NOMO-1 treated with DMSO at 0.1 percent for 48 hours (cell line): ENCODE measurements at regions not wholly inside any gene's neighbourhood (a gene's known extent, or its start where the extent isn't known, plus 50 kb on each side); places are given as distances from the start of the nearest gene placed in this dataset.
"Not testable (repeated sequence)": the region's sequence is repeated elsewhere in the genome, so short reads cannot be mapped to it uniquely, and the experiment has no call there.

ENCODE experiments used
- DNase-seq: peaks from one replicate; lab custom pipeline; 2025; ENCODE audit not compliant: unreplicated experiment; lab: John Stamatoyannopoulos, UW

DNA sequence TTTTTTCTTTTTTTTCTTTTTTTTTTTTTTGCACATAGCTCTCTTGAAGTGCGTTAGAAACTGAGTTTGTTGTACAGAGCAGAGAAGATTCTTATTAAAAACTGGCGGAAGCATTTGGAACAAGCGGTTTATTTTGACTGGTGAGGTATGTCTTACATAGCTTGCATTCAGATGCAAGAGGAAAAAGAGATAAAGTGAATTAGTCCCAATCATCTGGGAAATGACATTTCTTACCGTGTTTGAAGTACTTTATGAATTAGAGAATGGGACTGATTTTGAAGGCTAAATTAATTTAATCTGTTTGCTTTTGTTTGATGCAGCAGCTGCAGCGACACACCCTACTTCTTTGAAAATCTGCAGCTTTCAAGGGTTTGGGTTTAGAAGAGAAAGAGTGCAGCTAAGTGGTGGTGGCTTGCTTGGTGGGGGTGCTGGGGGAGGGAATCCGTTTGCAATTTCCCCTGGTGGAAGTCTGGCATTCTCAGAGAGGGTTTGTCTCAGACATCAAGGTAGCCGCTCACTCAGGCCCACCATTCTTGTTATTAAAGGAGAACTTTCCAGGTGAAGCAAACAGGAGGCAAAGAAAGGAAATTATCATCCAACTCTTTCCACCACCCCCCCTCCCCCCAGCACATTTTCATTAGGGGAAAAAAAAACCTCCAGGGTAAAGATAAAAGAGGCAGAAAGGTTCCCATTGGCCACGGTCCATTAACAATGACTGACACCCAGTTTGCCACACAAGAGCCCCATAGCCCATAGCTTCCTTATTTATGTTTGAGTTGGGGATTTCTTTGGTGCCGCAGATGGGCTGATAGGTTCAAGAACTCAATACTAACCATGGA lies 231.7 kb downstream of the SKIDA1 start:
- no peak for DNase-seq

DNA sequence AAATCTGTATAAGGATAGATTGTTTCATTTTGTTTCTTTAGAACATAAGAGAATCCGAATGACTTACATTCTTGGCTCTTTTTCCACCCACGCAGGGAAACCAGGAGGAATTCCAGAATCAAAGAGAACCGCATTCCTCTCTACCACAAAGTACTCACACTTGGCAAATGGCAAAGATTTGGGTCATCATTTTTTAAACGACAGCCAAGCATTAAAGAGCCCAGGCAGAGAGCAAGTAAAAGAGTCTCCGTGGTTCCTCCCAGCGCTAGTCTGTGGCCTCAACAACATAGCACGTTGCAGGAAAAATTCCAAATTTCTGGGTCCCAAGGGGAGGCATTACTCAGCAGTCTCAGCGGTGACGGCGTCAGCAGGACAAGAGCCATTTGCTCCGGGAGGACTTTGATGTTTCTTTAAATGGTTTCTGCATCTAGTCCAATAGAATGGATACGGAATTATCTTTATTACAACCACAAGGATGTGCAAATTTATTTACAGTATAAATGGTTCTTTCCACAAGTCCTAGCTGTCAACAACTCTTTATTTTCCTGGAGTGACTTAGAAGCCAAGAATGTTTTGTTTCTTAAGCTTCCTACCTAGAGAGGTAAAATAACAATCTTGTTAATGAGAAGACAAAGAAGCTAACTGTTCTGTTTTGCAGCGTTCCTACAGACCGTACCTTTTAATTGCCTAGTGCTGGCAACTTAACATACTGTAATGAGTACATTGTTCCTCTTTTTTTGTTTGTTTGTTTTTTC lies 232.5 kb downstream of the SKIDA1 start:
- DNase-seq, result peak; percentile 61

DNA sequence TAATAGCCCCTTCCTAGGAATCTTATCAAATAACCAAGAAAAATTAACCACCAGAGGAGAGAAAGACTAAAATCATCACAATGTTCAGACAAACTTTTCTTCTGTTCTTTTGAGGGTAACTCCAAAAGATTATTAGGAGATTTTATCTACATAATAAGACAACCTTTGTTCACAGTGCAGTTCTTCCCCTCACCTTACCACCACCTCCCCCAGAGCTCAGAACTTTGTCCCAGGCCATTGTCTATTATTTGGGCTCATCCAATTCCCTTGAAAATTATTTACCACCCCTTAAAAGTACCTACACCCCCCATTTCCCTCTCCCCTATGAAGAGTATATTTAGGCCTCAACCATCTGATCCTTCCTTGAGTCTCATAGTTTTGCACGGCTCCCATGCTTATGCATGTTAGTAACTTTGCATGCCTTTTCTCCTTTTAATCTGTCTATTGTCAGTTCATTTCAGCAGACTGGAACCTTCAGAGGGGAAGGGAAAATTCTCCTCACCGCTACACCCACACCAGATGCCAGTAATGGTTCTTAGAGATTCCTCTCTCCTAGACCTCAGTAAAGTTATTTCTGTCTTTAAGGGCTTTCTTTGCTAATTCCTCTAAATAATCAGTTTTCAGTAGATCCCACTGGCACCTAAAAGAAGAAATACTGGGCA lies 234.9 kb downstream of the SKIDA1 start:
- no peak for DNase-seq

DNA sequence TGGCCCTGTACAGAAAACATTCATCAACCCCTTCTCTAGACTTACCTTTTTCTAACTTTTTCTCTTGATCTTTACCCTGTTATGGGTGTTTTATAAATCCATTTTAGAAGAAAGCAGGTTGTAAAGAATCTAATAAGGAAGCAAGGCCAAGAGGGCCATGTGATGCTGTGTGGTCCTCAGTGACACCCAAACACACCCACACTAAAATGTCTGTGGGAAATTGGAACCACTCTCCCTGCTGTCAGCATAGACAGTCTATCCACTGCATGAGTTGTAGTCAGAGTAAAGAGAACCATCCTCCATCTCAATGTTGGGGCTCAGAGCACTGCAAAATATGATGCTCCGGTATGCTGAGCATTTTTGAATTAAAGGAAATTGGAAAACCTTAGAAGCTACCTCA lies 235.5 kb downstream of the SKIDA1 start:
- no peak for DNase-seq

- DNase-seq, result no peak
These were observed 236.2 kb downstream of the SKIDA1 start for GRCh38 chr10:21289271-21289670.

DNA sequence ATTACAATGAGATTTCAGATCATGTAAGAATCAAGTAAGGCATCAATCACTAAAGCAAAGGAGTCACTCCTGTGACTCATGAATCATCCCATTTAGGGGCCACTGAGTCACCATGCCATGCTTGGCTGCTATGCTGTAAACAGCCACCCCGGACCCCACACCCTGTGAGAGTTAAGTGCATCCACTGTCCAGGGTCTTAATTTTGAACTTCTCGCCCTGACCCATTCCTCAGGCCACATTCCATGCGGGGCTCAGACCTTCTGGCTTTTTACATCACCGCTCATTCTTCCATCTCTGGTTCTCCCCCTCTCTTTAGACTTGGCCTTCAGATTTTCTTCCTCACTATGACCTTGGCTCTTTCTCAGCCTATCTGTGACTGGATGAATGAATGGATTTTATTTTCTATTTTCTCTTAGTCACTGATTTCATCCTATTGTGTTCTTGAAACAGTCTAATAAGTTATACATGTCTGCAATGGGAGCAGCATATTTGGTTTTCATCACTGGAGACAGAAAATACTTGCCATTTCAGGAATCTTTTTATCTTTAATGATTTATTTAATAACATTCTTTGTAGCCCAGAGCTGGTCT lies 239.6 kb downstream of the SKIDA1 start:
- DNase-seq, result no peak

- DNase-seq, result no peak
These were observed 240.3 kb downstream of the SKIDA1 start for GRCh38 chr10:21285207-21285606.

- DNase-seq, result no peak
These were observed 241.2 kb downstream of the SKIDA1 start for GRCh38 chr10:21284301-21284700.

DNA sequence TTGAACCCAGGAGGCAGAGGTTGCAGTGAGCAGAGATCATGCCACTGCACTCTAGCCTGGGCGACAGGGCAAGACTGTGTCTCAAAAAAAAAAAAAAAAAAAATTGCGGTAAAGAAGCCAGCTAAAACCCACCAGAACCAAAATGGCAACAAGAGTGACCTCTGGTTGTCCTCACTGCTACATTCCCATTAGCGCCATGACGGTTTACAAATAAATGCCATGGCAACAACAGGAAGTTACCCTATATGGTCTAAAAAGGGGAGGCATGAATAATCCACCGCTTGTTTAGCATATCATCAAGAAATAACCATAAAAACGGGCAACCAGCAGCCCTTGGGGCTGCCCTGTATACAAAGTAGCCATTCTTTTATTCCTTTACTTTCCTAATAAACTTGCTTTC lies 242.4 kb downstream of the SKIDA1 start:
- not testable (repeated sequence) for DNase-seq

DNA sequence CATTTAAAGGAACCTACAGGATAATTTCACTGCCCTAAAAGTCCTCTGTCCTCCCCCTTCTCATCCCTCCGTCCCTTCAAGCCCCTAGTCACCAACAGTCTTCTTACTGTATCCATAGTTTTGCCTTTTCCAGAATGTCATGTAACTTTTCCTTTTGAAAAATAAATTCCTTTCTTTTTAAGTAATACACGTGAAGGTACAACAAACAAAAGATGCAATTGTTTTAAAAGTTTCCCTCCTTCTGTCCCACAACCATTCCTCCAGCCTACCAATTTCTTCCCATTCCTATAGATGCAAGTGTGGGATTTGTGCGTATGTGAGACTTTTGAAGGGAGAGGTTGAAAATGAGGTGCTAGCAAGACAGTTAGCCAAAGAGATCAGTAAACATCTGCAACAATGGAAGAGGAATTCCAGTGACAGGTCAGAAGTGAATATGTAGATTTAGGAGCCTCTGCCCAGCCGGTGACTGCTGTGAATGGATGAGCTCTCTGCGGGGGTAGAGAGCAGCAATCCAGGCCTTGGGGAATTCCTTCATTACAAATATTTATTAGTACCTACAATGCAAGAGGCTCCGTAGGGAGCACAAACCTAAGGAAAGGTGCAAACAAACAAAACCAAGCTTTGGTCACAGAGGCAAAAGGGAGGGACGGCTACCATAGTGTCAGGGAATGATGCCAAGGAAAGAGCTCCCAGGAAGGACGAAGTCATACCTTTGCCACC lies 243.6 kb downstream of the SKIDA1 start:
- DNase-seq, result no peak

DNA sequence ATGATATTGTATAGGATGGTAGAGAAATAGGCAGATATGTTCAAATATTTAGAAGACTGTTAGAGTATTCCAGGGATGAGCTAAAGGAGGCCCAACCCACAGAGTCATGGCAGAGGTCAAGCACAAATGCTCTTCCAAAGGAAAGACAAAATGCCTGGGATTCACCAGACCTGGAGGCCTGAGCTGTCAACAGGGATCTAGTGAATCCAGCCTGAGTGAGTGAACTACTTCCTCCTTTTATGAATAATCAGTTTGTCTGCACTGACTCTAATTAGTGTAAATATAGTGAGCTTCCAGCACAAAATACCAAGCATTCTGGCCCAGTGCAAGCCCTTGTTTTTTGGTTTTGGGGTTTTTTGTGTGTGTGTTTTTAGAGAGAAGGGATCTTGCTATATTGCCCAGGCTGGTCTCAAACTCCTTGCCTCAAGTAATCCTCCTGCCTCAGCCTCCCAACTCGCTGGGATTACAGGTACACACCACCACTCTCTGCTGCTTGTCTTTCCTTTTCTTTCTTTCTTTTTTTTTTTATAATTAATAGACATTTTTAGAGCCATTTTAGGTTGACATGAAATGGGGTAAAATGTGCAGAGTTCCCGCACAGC lies 244.4 kb downstream of the SKIDA1 start:
- DNase-seq, result peak; percentile 48

GRCh38 chr10:21280037-21280436 lies 245.4 kb downstream of the SKIDA1 start:
- no peak for DNase-seq

GRCh38 chr10:21279217-21279575 lies 246.3 kb downstream of the SKIDA1 start:
- no peak for DNase-seq

DNA sequence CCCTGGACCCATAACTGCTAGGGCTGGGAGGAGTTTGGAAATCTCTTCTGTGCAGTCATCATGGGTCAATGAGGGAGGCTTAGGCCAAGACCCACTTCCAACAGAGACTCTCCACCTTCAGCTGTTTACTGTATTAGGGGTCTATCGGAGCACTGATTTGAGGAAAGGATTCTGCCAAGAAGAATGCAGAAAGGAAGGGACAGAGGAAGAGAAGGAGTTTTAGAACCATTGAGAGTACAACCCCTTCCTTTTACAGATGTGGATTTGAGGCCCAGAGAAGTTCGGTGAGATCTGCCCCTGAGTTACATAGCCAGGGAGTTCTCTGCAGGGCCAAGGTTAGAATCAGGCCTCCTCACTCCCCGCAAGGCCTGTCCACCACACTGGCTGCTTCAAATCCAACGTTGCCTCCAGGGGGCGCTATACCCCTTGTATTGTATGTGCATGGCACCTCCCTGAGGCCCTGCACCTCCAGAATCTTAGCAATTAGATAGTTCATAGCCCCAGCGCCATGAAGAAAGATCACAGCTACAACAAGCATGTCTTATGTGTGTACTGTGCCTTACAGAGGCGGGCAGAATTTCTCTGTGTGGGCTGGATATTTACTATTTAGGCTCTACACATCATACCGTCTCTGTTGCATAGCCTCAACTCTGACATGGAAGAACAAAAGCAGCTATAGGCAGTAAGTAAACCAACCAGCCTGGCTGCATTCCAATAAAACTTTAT lies 246.8 kb downstream of the SKIDA1 start:
- peak; percentile 94 for DNase-seq

GRCh38 chr10:21273400-21273968 lies 252.0 kb downstream of the SKIDA1 start:
- DNase-seq, result no peak

GRCh38 chr10:21272643-21273399 lies 252.7 kb downstream of the SKIDA1 start:
- peak; percentile 75 for DNase-seq

GRCh38 chr10:21270976-21271375 lies 254.5 kb downstream of the SKIDA1 start:
- no peak for DNase-seq

DNA sequence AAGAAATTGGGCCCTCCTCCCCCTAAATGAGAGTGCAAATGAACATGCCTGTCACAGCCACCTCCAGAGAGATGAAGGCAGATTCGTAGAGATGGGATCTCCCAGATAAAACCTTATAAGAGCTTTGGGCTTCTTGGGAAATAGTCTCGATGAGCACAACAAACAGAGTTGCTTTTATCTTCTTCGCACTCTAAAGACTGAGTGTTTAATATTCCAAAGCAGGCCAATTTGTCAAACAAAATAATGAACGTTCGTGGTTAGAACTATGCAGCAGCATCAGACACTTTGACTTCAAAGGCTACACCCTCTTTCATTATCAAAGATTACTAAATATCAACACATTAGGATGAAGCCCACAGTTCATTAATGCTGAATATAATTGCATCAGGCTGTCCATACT lies 256.2 kb downstream of the SKIDA1 start:
- DNase-seq, result no peak

- no peak for DNase-seq
These were observed 259.9 kb downstream of the SKIDA1 start for GRCh38 chr10:21265622-21266021.
